ENCODE measurements at regions not wholly inside any gene's neighbourhood (a gene's known extent, or its start where the extent isn't known, plus 50 kb on each side); places are given as distances from the start of the nearest gene placed in this dataset.

GRCh38 chr7:47697543-47697942 is 115.6 kb upstream of the TNS3 start:
- TF ChIP-seq CTCF (IDR thresholded peaks at IDR 0.05; ENCODE audit: insufficient read depth, low read length, missing control alignments): no peak
- CTCF ChIA-PET: no interaction called here
- DNase-seq (ENCODE audit: low read depth, low spot score): no peak
- POLR2A ChIA-PET: no interaction called here
- H3K4me3 ChIP-seq (ENCODE audit: low read depth, low read length): no peak overlapping the region

GRCh38 chr7:47696152-47696710 is 114.3 kb upstream of the TNS3 start:
- no peak overlapping the region for H3K4me3 ChIP-seq (ENCODE audit: low read depth, low read length)
- POLR2A ChIA-PET: no interaction called here
- TF ChIP-seq CTCF (IDR thresholded peaks at IDR 0.05; ENCODE audit: insufficient read depth, low read length, missing control alignments): no peak
- no peak for DNase-seq (ENCODE audit: low read depth, low spot score)
- CTCF ChIA-PET: interaction anchor here (0.8 kb wide), 1 partner anchor 33 kb away, joined by 3 read pairs; no protein-coding TSS in a partner anchor

DNA sequence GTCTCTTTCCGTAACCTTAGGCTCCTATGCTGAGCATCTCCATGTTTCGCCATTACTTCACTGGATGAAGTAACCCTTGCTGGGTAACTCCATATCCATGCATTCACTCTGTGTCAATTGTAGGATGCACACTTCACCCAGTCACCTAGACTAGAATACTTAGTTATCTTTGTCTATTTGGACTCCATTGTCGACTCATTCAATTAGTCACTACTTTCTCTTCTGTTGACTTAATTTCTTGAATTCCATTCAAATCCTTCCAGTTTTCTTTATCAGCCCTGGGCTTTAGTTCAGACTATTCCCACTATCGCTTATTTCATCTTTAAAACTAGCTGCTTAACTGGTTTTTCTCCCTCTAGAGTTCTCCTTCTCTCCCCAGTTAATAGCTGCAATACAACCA is 111.3 kb upstream of the TNS3 start:
- H3K4me3 ChIP-seq (ENCODE audit: low read depth, low read length): no peak overlapping the region
- ChIA-PET CTCF (interaction anchor here (1.4 kb wide), 1 partner anchor 10 kb away, joined by 3 read pairs; no protein-coding TSS in a partner anchor), POLR2A (no interaction called here)
- no peak for DNase-seq (ENCODE audit: low read depth, low spot score)
- no peak for TF ChIP-seq CTCF (IDR thresholded peaks at IDR 0.05; ENCODE audit: insufficient read depth, low read length, missing control alignments)

GRCh38 chr7:47691988-47692387 is 110.1 kb upstream of the TNS3 start:
- no peak for DNase-seq (ENCODE audit: low read depth, low spot score)
- no peak overlapping the region for H3K4me3 ChIP-seq (ENCODE audit: low read depth, low read length)
- POLR2A ChIA-PET: no interaction called here
- no peak for TF ChIP-seq CTCF (IDR thresholded peaks at IDR 0.05; ENCODE audit: insufficient read depth, low read length, missing control alignments)
- CTCF ChIA-PET: no interaction called here

DNA sequence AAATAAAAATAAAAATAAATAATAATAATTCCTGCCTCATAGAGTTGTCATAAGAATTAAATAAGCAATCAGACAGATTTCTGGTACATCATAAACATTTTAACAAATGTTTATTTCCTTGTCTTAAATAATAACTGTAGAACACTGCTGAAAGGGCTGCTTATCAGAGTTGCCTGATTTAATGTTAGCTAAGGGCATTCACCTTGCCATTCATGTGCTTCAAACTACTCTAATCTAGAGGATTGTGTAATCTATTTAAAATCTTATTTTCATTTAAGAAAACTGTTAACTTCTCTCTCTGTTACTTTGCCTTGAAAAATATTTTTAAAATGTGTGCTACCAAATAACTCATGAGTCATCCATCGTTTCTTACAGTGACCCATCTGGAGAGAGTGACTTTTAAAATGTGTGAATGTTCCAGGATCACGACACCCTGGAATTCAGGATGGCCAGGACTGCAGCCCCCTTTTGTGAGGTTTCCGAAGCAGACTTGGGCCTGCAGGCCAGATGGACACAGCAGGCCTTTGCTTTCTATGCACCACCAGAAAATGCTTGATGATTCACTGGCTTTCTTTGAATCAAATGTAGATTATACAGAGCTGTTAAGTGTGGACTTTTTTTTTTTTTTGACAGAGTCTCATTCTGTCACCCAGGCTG is 109.1 kb upstream of the TNS3 start:
- no peak for DNase-seq (ENCODE audit: low read depth, low spot score)
- no peak for TF ChIP-seq CTCF (IDR thresholded peaks at IDR 0.05; ENCODE audit: insufficient read depth, low read length, missing control alignments)
- CTCF ChIA-PET: no interaction called here

GRCh38 chr7:47689558-47689957 is 107.6 kb upstream of the TNS3 start:
- no peak for TF ChIP-seq CTCF (IDR thresholded peaks at IDR 0.05; ENCODE audit: insufficient read depth, low read length, missing control alignments)
- CTCF ChIA-PET: interaction anchor here (1.4 kb wide), 1 partner anchor 14 kb away, joined by 3 read pairs; no protein-coding TSS in a partner anchor
- POLR2A ChIA-PET: no interaction called here
- no peak overlapping the region for H3K4me3 ChIP-seq (ENCODE audit: low read depth, low read length)
- DNase-seq (ENCODE audit: low read depth, low spot score): no peak

More for the DNA sequence above, 109.1 kb upstream of the TNS3 start:
- POLR2A ChIA-PET: no interaction called here
- H3K4me3 ChIP-seq (ENCODE audit: low read depth, low read length): no peak overlapping the region
